ENCODE measurements at regions not wholly inside any gene's neighbourhood (a gene's known extent, or its start where the extent isn't known, plus 50 kb on each side); places are given as distances from the start of the nearest gene placed in this dataset.

DNA sequence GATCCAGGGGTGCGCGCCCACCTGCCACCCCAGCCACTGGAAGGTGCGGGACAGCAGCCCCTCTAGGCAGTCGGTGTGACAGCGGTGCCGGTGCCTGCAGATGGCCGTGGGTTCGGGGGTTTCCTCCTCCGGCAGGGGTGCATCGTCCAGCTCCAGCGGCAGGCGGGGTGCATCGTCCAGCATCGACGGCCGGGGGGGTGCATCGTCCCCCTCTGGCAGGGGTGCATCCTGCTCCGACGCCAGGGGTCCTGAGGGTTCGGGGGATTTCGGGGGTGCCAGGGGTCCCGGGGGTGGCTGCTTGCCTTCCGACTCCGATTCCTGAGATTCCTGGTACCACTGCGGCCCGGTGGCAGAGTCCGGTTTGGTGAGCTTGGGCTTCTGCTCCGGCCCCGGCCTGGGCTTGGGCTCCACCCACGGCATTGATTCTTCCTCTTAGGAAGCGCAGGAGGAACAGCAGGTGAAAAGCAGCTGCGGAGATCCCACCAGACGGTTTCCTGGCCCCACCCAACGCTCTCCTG, 90.2 kb upstream of the RAB18 start:
- no peak for ATAC-seq (ENCODE audit: low FRiP score)
- no peak for DNase-seq (ENCODE audit: low spot score)
- TF ChIP-seq, protein P1, sequence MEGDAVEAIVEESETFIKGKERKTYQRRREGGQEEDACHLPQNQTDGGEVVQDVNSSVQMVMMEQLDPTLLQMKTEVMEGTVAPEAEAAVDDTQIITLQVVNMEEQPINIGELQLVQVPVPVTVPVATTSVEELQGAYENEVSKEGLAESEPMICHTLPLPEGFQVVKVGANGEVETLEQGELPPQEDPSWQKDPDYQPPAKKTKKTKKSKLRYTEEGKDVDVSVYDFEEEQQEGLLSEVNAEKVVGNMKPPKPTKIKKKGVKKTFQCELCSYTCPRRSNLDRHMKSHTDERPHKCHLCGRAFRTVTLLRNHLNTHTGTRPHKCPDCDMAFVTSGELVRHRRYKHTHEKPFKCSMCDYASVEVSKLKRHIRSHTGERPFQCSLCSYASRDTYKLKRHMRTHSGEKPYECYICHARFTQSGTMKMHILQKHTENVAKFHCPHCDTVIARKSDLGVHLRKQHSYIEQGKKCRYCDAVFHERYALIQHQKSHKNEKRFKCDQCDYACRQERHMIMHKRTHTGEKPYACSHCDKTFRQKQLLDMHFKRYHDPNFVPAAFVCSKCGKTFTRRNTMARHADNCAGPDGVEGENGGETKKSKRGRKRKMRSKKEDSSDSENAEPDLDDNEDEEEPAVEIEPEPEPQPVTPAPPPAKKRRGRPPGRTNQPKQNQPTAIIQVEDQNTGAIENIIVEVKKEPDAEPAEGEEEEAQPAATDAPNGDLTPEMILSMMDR (IDR thresholded peaks at IDR 0.05): no peak

DNA sequence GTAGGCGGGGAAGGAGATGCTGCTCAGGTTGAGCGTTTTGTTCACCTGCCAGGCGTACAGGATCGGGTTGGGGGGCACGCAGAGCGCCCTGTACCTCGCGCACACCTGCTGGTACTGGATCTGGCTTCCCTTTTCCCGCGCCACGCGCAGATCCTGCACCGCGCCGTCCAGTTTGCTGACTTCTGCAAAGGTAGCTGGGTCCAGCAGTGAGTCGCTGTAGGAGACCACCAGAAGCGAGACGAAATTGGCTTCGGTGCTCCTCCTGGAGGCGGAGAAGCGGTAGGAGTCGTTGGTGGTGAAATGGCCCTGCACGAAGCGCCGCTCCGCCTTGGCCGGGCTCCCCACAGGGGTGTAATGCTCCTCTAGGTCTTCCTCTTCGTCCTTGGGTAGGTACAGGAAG, 90.7 kb upstream of the RAB18 start:
- DNase-seq (ENCODE audit: low spot score): no peak
- TF ChIP-seq, protein P1 (IDR thresholded peaks at IDR 0.05): no peak
- no peak for ATAC-seq (ENCODE audit: low FRiP score)

DNA sequence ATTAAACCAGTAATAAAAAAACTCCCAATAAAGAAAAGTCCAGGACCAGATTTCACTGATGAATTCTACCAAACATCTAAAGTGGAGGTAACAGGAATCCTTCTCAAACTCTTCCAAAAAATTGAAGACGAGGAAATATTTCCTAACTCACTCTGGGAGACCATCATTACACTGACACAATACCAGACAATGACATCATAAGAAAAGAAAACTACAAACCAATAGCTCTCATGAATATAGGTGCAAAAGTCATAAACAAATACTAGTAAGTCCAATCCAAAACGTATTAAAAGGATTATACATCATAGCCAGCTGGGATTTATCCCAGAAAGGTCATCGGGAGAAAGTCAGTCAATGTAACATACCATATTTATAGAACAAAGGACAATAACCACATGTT, 94.0 kb upstream of the RAB18 start:
- no peak for DNase-seq (ENCODE audit: low spot score)
- TF ChIP-seq, protein P1 (IDR thresholded peaks at IDR 0.05): no peak
- ATAC-seq (ENCODE audit: low FRiP score): no peak

DNA sequence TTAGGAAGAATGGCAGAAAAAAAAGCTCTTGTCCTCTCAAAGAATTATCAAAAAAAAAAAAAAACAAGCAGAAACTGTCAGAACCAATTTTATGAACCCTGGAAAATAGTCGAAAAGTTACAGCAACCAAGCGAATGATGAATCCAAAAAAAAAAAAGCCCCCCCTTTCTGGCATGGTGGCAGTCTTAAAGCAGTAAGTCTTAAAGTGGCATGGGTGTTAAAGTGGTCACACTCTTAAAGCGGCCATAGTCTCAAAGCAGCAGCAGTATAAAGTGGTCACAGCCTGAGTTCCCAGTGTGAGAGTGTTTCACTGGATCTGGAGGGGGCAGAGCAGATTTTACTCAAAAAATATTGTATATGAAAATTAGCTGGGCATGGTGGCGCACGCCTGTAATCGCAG, 96.8 kb upstream of the RAB18 start:
- TF ChIP-seq, protein P1 (IDR thresholded peaks at IDR 0.05): no peak
- ATAC-seq (ENCODE audit: low FRiP score) (no peak), DNase-seq (ENCODE audit: low spot score) (no peak)

DNA sequence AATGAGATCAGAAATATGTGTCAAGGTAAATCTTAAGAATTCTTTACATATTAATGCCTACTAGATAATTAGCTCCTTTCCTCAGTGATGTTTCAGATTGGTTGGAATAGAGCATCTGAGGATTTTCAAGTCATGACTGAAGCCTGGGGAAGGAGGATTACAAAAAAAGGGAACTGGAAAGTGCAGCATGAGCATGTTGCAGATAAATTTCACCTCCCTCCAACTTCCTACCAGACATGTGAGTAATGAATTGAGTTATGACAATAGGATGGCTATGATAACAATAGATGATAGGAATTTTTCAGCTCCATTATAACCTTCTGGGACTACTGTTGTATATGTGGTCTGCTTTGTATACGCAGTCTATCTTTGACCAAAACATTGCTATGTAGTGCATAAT, 104.2 kb upstream of the RAB18 start:
- TF ChIP-seq, protein P1 (IDR thresholded peaks at IDR 0.05): no peak
- ATAC-seq (ENCODE audit: low FRiP score): no peak
- DNase-seq (ENCODE audit: low spot score): no peak

DNA sequence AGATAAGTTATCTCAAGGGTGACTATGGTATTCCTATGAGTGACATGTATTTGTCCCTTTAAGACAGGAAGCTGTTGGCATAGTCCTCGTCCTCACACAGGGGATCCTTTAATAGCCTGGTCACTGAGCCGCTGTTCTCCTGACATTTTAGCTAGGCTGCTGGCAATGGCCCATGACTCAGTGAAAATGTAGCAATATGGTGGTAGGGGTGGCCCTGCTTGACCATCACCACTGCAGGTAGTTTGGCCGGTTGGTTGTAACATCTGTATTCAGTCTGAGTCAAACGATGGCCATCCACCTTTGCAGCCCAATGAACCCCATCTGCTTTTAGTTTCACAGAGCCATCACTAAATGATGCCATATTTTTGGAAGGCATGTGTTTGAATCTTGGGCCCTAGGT, 110.1 kb upstream of the RAB18 start:
- TF ChIP-seq, protein P1 (IDR thresholded peaks at IDR 0.05): no peak
- no peak for ATAC-seq (ENCODE audit: low FRiP score)
- DNase-seq (ENCODE audit: low spot score): no peak

DNA sequence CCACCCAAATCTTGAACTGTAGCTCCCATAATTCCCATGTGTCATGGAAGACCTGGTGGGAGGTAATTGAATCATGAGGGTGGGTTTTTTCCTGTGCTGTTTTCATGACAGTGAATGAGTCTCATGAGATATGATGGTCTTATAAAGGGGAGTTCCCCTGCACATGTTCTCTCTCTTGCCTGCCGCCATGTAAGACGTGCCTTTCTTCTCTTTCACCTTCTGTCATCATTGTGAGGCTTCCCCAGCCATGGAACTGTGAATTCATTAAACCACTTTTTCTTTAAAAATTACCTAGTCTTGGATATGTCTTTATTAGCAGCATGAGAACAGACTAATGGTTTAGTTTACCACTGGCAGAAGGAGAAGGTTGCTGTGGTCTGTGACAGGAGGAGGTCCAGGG, 111.5 kb upstream of the RAB18 start:
- no peak for DNase-seq (ENCODE audit: low spot score)
- TF ChIP-seq, protein P1 (IDR thresholded peaks at IDR 0.05): no peak
- ATAC-seq (ENCODE audit: low FRiP score): no peak
